NCI-H774 (cell line): ENCODE measurements at regions not wholly inside any gene's neighbourhood (a gene's known extent, or its start where the extent isn't known, plus 50 kb on each side); places are given as distances from the start of the nearest gene placed in this dataset.
"Not testable (repeated sequence)": the region's sequence is repeated elsewhere in the genome, so short reads cannot be mapped to it uniquely, and the experiment has no call there.

Experiments used
- DNase-seq: peaks from one replicate; lab custom pipeline; 2025; lab: John Stamatoyannopoulos, UW

DNA sequence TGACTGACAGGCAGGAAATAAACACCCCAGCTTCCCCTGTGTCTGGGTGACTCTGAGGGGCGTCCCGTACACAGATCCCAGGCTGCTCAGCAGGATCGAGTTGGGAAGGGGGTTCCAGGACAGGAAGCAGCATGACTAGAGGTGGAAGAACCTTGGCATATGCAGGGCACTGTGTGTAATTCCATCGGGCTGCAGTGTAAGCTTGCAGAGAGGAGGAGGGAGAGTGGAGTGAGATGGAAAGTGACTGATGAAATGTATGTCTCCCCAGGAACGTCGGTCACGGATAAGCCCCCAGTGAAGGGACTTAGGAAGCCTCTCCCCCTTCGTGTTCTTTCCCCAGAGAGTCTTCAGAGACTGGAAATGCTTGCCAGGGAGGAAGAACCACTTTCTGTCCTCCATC lies 198.4 kb upstream of the SULF2 start:
- not testable (repeated sequence) for DNase-seq

GRCh38 chr20:47982574-47983360 lies 197.5 kb upstream of the SULF2 start:
- DNase-seq: no peak

GRCh38 chr20:47981222-47981621 lies 195.9 kb upstream of the SULF2 start:
- no peak for DNase-seq

DNA sequence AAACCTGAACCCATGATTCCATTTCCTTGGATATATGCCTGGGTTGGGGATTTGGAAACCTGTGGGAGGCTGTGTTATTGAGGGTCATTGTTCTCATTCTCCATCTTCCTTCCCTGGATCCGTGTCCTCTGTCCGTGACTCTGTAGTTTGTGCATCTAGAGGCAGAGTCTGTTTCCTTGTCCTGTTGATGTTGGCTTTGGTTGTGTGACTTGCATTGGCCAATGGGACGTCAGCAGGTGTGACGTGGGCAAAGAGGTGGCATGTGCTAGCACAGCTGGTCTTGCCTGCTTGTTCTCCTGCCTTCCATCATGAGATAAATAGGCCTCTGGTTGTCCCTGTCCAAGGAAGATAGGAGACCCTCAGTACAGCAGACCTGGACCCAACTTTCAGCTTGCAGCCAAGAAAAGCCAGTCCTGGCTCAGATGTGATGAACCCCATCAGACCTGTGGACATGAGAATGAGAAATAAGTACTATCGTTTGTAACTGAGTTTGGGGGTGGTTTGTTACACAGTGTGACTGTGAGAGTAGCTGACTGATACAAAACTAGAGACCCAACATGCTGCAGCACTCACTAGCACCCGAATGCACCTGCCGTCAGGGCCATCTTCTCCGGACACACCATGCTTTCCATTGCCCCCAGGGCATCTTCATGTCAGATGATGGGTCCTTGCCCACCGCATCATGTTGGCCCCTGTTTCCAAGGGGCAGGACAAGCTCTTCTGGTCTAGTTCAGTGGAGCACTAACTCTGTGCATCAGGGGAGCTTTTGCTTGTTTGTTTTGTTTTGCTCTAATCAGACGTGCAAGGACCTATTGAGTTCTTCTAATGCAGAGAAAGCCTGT lies 195.3 kb upstream of the SULF2 start:
- no peak for DNase-seq

GRCh38 chr20:47979361-47980095 lies 194.2 kb upstream of the SULF2 start:
- DNase-seq: not testable (repeated sequence)

GRCh38 chr20:47978428-47979120 lies 193.3 kb upstream of the SULF2 start:
- not testable (repeated sequence) for DNase-seq

- not testable (repeated sequence) for DNase-seq
These were observed 192.5 kb upstream of the SULF2 start for GRCh38 chr20:47977789-47978252.

DNA sequence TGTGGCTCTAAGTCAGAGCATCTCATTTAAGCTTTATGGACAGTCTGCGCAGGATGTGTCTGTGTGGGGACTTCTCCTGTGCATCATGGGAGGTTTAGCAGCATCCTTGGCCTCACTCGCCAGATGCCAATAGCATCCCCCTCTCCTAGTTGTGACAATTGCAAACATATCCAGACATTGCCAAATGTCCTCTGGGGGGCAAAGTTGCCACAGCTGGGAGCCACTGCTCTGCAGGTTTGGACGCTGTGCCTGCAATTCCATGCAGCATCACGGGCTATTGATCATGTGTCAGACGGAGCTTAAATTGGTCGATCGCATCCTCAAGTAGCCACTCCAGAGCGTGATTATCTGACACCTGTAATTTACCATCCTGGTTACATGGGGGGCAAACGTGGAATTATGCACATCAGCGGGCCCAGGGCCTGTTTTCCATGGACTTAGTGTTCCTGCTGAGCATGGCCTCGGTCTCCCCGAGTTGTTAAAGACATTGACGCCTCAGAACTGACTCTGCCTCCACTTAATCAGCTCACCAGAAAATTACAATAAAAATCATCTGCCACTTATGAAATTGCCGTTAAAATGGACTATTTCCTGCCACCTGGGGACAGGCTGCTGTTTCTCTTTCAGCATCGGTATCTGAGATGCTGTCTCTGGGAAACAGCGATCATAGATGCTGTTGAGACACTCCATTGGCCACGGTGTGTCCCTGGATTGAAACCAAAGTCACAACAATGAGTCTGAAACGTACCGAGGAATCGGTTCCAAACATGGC lies 191.9 kb upstream of the SULF2 start:
- DNase-seq: not testable (repeated sequence)

GRCh38 chr20:47974234-47974878 lies 189.1 kb upstream of the SULF2 start:
- no peak for DNase-seq

GRCh38 chr20:47973519-47974233 lies 188.4 kb upstream of the SULF2 start:
- no peak for DNase-seq

GRCh38 chr20:47972916-47973309 lies 187.6 kb upstream of the SULF2 start:
- no peak for DNase-seq

DNA sequence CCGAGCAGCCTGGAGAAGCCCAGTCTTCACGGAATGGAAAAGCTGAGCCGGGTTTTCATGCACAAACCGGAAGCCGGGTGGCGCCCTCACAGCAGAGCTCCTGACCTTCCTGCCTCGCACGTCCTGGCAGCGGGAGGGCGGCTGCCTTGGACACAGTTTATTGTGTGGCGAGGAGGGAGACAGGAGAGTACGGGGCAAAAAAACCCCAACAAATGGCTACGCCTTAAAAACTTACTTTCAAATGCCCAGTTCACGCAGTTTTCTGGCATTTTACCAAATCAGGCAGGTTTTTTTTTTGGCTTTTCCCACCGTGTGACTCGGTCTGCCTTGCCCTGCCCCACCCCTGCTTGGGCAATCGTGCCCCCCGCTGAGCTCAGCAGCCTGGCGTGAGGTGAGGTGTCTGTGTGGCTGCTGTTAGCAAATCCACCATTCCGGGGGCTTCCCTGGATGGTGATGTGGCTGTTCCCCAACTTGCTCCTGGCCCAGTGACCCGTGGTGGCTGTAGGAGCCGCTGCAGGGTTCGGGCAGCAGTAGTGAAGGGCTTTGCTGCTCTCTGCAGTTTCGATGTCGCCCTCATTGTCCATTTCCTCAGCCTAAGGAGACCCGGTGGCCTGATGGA lies 187.1 kb upstream of the SULF2 start:
- not testable (repeated sequence) for DNase-seq

- DNase-seq: no peak
These were observed 185.9 kb upstream of the SULF2 start for GRCh38 chr20:47971058-47971791.

DNA sequence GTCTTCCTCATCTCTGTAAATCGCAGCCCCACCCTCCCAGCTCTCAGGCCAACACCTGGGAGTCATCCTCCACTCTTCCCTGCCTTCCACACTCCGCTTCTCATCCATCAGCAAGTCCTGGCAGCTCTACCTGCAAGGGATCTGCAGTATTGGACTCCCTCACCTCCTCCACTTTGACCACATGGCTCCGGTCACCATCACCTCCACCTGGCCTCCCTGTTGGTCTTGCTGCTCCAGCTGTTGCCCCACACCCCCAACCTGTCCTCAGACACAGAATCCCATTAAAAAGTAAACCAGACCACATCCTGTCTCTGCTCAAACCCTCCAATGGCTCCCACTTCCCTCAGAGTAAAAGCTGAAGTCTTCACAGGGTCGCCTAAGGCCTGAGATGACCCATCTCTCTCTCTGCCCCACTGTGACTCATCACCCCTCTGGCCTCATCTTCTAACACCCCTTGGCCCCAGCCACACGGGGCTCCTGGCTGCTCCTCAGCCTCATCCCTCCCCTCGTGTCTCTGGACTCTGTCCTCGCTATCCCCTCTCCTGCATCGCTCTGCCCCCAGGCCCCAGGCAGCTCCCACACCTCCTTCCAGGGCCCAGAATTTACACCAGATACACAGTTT lies 185.1 kb upstream of the SULF2 start:
- DNase-seq: no peak

- DNase-seq: no peak
These were observed 184.1 kb upstream of the SULF2 start for GRCh38 chr20:47969426-47969825.

DNA sequence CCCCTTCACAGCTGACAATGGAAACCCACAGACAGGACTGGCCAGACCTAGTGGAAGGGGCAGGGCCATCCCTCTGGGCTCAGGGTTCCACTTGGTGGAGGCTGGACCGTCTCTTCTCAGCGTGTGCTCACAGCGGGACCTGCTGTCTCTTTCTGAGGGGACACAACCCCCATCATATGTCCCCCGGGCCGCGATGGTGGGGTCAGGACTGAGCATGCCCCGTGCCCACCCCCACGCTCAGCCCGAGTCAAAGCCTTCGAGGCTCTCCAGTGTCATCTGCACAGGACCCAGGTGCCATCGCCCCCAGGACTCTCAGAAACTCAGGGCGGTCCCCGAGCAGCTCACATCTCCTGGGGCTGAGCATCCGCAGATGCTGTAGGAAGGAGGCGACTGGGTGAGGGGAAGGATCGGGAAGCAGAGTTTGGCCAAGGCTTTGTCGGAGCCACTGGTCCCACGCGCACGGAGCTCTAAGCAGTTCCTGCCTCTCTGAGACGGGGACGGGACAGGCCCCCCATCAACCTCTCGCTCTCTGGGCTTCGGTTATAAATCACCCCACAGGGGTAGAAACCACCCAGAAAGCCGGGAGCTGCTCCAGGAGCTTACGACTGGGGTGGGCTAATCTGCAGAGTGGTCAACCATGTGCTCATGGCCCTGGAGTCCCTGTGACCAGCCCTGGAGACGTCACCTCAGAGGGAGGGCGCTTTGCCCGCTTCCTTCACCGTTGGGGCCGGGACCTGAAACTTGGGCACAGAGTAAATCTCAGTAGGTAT lies 183.4 kb upstream of the SULF2 start:
- no peak for DNase-seq

DNA sequence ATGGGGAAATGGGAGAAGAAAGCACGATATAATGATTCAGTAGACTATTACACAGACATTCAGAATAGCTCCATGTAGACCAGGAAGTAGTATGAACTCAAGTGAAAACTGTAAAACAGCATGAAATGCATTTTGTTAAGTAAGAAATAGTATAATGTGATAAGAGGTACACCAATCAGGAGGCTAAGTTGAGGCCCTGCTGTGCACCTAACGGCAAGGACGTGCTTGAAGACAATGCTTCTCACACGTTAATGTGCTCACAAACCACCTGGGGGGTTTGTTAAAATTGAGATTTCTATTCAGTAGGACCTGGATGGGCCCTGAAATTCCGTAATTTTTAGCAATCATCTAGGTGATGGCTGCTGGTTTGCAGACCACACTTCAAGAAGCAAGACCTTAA lies 178.9 kb upstream of the SULF2 start:
- peak; percentile 12 for DNase-seq
